ENCODE measurements at regions not wholly inside any gene's neighbourhood (a gene's known extent, or its start where the extent isn't known, plus 50 kb on each side); places are given as distances from the start of the nearest gene placed in this dataset.

DNA sequence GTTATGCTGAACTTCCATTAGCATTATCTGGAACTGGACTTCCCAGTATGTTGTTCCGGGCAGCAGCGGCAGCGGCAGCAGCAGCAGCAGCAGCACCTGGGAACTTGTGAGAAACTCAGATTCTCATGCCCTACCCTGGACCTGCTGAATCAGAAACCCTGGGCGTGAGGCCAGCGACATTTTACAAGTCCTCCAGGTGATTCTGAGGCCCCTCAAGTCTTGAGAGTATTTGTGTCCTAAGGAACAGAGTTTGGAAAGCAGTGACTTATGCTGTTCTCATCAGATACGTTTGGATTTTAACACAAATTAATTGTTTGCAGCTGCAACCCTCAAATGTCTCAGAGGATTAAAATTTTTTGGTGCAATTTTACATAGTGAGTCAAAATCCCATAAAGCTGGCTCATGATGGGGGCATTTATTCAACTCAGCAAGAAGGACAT lies 157.2 kb upstream of the KAZN start:
- ATAC-seq (ENCODE audit: low read depth) (no peak), DNase-seq (no peak)
- peaks cover 0 to 3% (median 0%) of the 10 kb centered on the region in 3 donors for H3K9me3 ChIP-seq (ENCODE audit: control extremely low read depth in 1 of 3, control insufficient read depth in 2 of 3, insufficient read depth in 1 of 3, low read length in 2 of 3)
- H3K27me3 ChIP-seq (replicated peaks in 1 of 4; ENCODE audit: control extremely low read depth in 1 of 4, control insufficient read depth in 3 of 4, insufficient read depth in 4 of 4, low read length in 3 of 4), result peaks cover 0 to 3% (median 0%) of the 10 kb centered on the region in 4 experiments
- no peak overlapping the region for H3K4me3 ChIP-seq (ENCODE audit: control extremely low read depth in 1 of 5, extremely low read depth in 1 of 5, insufficient read depth in 1 of 5, low read depth in 2 of 5, low read length in 4 of 5)
- CTCF ChIA-PET, result no interaction called here
- Mint-ChIP-seq H3K4me3 (no peak overlapping the region), H3K9me3 (ENCODE audit: insufficient read depth) (no peaks in the 10 kb centered on the region), H3K4me1 (no peaks in the 10 kb centered on the region), H3K27me3 (no peaks in the 10 kb centered on the region), H3K27ac (no peak overlapping the region)
- no peak overlapping the region for H3K27ac ChIP-seq (ENCODE audit: low read length in 2 of 2)
- no peaks in the 10 kb centered on the region for H3K79me2 ChIP-seq (ENCODE audit: control insufficient read depth, insufficient read depth, low read length)
- 95% methylated on average over 5 of the region's 6 CpGs for WGBS (ENCODE audit: insufficient coverage)
- POLR2A ChIA-PET, result no interaction called here
- no peaks in the 10 kb centered on the region for H4K20me1 ChIP-seq (ENCODE audit: control insufficient read depth, insufficient read depth, low read length, poor library complexity, severe bottlenecking)
- no peak overlapping the region for H3K4me2 ChIP-seq (replicated peaks; ENCODE audit: low read depth, low read length, poor library complexity, severe bottlenecking)
- intact Hi-C loops (cut with micrococcal nuclease), result no loop called here
- TF ChIP-seq CTCF (IDR thresholded peaks at IDR 0.05), result no peak
- no peak for TF ChIP-seq EZH2 (IDR thresholded peaks at IDR 0.05; ENCODE audit: borderline replicate concordance, insufficient read depth, low read depth, low read length, poor library complexity, severe bottlenecking)
- no peaks in the 10 kb centered on the region for H3K4me1 ChIP-seq (ENCODE audit: control insufficient read depth in 2 of 2, insufficient read depth in 2 of 2, low read length in 2 of 2)
- no peak overlapping the region for H2AFZ ChIP-seq (ENCODE audit: insufficient read depth, low read depth, low read length, poor library complexity, severe bottlenecking)
- no peaks in the 10 kb centered on the region for H3K36me3 ChIP-seq (replicated peaks in 1 of 2; ENCODE audit: control extremely low read depth in 1 of 2, control insufficient read depth in 1 of 2, extremely low read depth in 1 of 2, insufficient read depth in 2 of 2, low read length in 1 of 2)
- H3K9ac ChIP-seq (ENCODE audit: low read length), result no peak overlapping the region

GRCh38 chr1:14442669-14443068 lies 155.8 kb upstream of the KAZN start:
- no peaks in the 10 kb centered on the region for H3K9me3 Mint-ChIP-seq (ENCODE audit: insufficient read depth)
- Histone ChIP-seq H3K36me3 (replicated peaks in 1 of 2; ENCODE audit: control extremely low read depth in 1 of 2, control insufficient read depth in 1 of 2, extremely low read depth in 1 of 2, insufficient read depth in 2 of 2, low read length in 1 of 2) (no peaks in the 10 kb centered on the region), H4K20me1 (ENCODE audit: control insufficient read depth, insufficient read depth, low read length, poor library complexity, severe bottlenecking) (no peaks in the 10 kb centered on the region), H3K4me3 (ENCODE audit: control extremely low read depth in 1 of 5, extremely low read depth in 1 of 5, insufficient read depth in 1 of 5, low read depth in 2 of 5, low read length in 4 of 5) (no peak overlapping the region), H3K9ac (ENCODE audit: low read length) (no peak overlapping the region), H3K4me1 (ENCODE audit: control insufficient read depth in 2 of 2, insufficient read depth in 2 of 2, low read length in 2 of 2) (no peaks in the 10 kb centered on the region), H3K9me3 (ENCODE audit: control extremely low read depth in 1 of 3, control insufficient read depth in 2 of 3, insufficient read depth in 1 of 3, low read length in 2 of 3) (peaks cover 0 to 3% (median 0%) of the 10 kb centered on the region in 3 donors), H3K79me2 (ENCODE audit: control insufficient read depth, insufficient read depth, low read length) (no peaks in the 10 kb centered on the region), H3K4me2 (replicated peaks; ENCODE audit: low read depth, low read length, poor library complexity, severe bottlenecking) (no peak overlapping the region), H3K27ac (ENCODE audit: low read length in 2 of 2) (no peak overlapping the region), H3K27me3 (replicated peaks in 1 of 4; ENCODE audit: control extremely low read depth in 1 of 4, control insufficient read depth in 3 of 4, insufficient read depth in 4 of 4, low read length in 3 of 4) (peaks cover 0 to 3% (median 0%) of the 10 kb centered on the region in 4 experiments), H2AFZ (ENCODE audit: insufficient read depth, low read depth, low read length, poor library complexity, severe bottlenecking) (no peak overlapping the region)
- ChIA-PET CTCF (no interaction called here), POLR2A (no interaction called here)
- no peak overlapping the region for H3K4me3 Mint-ChIP-seq
- WGBS (ENCODE audit: insufficient coverage), result 71% methylated on average over 4 of the region's 4 CpGs
- H3K27me3 Mint-ChIP-seq, result no peaks in the 10 kb centered on the region
- ATAC-seq (ENCODE audit: low read depth) (no peak), DNase-seq (no peak)
- H3K27ac Mint-ChIP-seq, result no peak overlapping the region
- no peaks in the 10 kb centered on the region for H3K4me1 Mint-ChIP-seq
- no peak for TF ChIP-seq CTCF (IDR thresholded peaks at IDR 0.05)
- TF ChIP-seq EZH2 (IDR thresholded peaks at IDR 0.05; ENCODE audit: borderline replicate concordance, insufficient read depth, low read depth, low read length, poor library complexity, severe bottlenecking), result no peak
- intact Hi-C loops (cut with micrococcal nuclease), result no loop called here

Measured in B cell (primary cell).